HUES6 (cell line): ENCODE measurements at regions not wholly inside any gene's neighbourhood (a gene's known extent, or its start where the extent isn't known, plus 50 kb on each side); places are given as distances from the start of the nearest gene placed in this dataset.
"Not testable (repeated sequence)": the region's sequence is repeated elsewhere in the genome, so short reads cannot be mapped to it uniquely, and the experiment has no call there.

Experiments
- H3K27ac ChIP-seq: 2 replicates; pipeline ENCODE4 v1.7.0; 2013; ENCODE audit warnings: low read depth, mild to moderate bottlenecking, low read length, inconsistent platforms
- H3K27me3 ChIP-seq: 2 replicates; pipeline ENCODE4 v1.6.1; 2013; ENCODE audit warnings: low read length; ENCODE audit not compliant: control insufficient read depth, insufficient read depth
- H3K36me3 ChIP-seq: 2 replicates; pipeline ENCODE4 v1.6.1; 2013; ENCODE audit warnings: low read length; ENCODE audit not compliant: control insufficient read depth, insufficient read depth
- H3K4me1 ChIP-seq: 2 replicates; pipeline ENCODE4 v1.6.1; 2013; ENCODE audit warnings: low read length; ENCODE audit not compliant: control insufficient read depth, insufficient read depth
- H3K4me3 ChIP-seq: 2 replicates; pipeline ENCODE4 v1.5.1; 2013; ENCODE audit warnings: low read depth, low read length
- H3K9ac ChIP-seq: one replicate; pipeline ENCODE4 v1.6.1; 2013; ENCODE audit warnings: mild to moderate bottlenecking, low read length
- H3K9me3 ChIP-seq: 2 replicates; pipeline ENCODE4 v1.6.1; 2013; ENCODE audit warnings: low read depth, low read length; ENCODE audit not compliant: control insufficient read depth, insufficient read depth

GRCh38 chr2:150806336-150806735, 318.9 kb upstream of the RND3 start:
- Histone ChIP-seq H3K27me3 (no peaks in the 10 kb centered on the region), H3K9ac (no peak overlapping the region), H3K4me3 (no peak overlapping the region), H3K9me3 (no peaks in the 10 kb centered on the region), H3K4me1 (peaks cover 4% of the 10 kb centered on the region; the same call in 1 of the 2 replicates), H3K27ac (no peak overlapping the region), H3K36me3 (no peaks in the 10 kb centered on the region)

DNA sequence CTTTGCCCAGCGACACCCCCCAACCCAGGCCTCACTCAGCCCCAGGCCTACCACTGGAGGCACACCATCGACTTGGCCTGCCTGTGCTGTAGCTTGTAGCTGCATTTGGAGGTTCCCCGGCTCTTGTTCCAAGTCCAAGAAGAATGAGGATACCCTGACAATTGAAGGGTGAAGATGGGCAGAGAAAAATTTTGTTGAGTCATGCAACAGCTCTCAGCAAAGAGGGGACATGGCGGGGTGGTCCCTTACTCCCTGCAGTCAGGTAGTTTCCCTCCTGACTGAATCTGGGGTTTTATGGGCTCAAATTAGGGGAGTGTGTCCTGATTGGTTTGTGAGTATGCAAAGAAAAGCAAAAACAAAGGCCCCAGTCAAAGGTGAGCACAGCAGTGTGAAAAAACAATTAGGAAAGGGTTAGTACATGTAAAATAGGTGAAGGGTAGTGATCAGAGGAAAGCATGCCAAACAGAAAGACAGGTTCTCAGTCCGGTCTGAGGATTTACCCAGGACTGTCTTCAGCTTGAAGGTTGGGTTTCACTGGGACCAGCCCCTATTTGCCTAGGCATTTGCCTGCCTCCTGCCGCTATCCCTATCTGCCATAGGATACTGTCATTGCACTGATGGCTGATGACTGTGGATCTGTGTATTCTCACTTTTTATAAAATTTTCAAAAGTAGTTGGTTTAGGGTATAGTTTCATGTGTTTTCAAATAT, 316.4 kb upstream of the RND3 start:
- H3K9me3 ChIP-seq, result peaks cover 3% of the 10 kb centered on the region; the same call in 1 of the 2 replicates
- no peak overlapping the region for H3K4me3 ChIP-seq
- no peaks in the 10 kb centered on the region for H3K27me3 ChIP-seq
- peaks cover 4% of the 10 kb centered on the region; the same call in 1 of the 2 replicates for H3K4me1 ChIP-seq
- no peak overlapping the region for H3K27ac ChIP-seq
- no peaks in the 10 kb centered on the region for H3K36me3 ChIP-seq
- no peak overlapping the region for H3K9ac ChIP-seq

GRCh38 chr2:150802635-150803034, 315.2 kb upstream of the RND3 start:
- H3K9ac ChIP-seq, result no peak overlapping the region

GRCh38 chr2:150796236-150796635, 308.8 kb upstream of the RND3 start:
- peaks cover 14% of the 10 kb centered on the region for H3K9me3 ChIP-seq
- not testable (repeated sequence) for H3K4me1 ChIP-seq, H3K36me3 ChIP-seq, H3K27ac ChIP-seq, H3K9ac ChIP-seq, H3K4me3 ChIP-seq, H3K27me3 ChIP-seq

More at GRCh38 chr2:150802635-150803034, 315.2 kb upstream of the RND3 start:
- H3K9me3 ChIP-seq, result peaks cover 3% of the 10 kb centered on the region; the same call in 1 of the 2 replicates
- no peak overlapping the region for H3K27ac ChIP-seq
- no peaks in the 10 kb centered on the region for H3K27me3 ChIP-seq
- peaks cover 4% of the 10 kb centered on the region; the same call in 1 of the 2 replicates for H3K4me1 ChIP-seq
- H3K4me3 ChIP-seq, result no peak overlapping the region
- no peaks in the 10 kb centered on the region for H3K36me3 ChIP-seq

DNA sequence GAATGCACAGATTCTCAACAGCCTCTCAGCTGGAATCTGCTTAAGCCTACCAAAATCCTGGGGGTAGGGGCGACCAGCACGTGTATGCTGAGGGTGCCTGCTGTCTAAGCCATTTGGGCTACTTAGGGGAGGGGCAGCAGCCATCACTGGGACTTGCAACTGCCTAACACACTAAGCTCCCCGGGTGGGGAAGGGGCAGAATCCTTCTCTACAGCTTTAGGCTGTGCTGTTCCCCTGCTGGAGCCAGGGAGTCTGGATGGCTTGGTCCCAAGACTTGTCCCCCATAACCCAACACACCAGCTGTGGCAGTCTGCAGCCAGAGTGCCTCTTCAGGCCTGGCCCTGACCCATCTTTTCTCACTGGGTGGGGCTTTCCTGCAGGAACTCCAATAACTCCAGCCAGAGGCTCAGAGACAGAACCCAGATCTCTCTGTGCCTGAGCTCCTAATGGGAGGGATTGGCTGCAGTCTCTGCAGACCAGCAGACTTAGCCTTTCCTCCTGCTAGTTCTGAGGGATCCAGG, 305.4 kb upstream of the RND3 start:
- H3K4me3 ChIP-seq, result no peak overlapping the region; the same call in 1 of the 2 replicates
- H3K27ac ChIP-seq, result no peak overlapping the region
- peaks cover 17% of the 10 kb centered on the region for H3K9me3 ChIP-seq
- H3K36me3 ChIP-seq, result no peaks in the 10 kb centered on the region
- H3K27me3 ChIP-seq, result no peaks in the 10 kb centered on the region
- H3K9ac ChIP-seq, result no peak overlapping the region
- no peaks in the 10 kb centered on the region for H3K4me1 ChIP-seq

- Histone ChIP-seq H3K9me3 (peaks cover 17% of the 10 kb centered on the region), H3K9ac (no peak overlapping the region), H3K4me3 (no peak overlapping the region), H3K27me3 (no peaks in the 10 kb centered on the region), H3K27ac (no peak overlapping the region), H3K36me3 (no peaks in the 10 kb centered on the region), H3K4me1 (no peaks in the 10 kb centered on the region)
Observed at GRCh38 chr2:150791567-150791966, 304.1 kb upstream of the RND3 start.

DNA sequence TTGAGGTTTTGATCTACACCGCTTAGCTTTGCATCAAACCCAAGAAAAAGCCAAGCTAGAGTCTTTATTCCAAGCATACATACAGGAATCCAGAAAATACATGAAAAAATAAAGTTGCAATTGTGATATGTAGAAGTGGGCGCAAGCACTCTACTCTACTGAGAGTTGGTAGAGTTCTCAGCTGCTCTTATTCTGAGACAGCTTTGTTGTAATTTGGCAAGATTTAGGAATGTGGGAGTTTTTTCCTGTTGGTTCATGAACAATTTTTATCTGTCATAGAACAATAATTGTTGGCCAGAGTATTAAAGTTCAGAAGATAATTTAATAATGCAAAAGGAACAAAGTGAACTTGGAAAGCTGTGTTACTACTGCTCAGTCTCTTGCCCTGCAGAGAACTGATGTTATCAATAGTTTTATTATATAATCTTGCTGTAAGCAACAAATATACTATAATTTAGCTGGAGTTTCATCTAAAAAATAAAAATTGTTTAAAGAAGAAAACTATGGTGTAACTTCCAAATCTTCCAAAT, 302.0 kb upstream of the RND3 start:
- Histone ChIP-seq H3K36me3 (no peaks in the 10 kb centered on the region), H3K27me3 (no peaks in the 10 kb centered on the region), H3K9me3 (peaks cover 17% of the 10 kb centered on the region), H3K9ac (no peak overlapping the region), H3K4me3 (no peak overlapping the region), H3K4me1 (no peaks in the 10 kb centered on the region), H3K27ac (no peak overlapping the region)

GRCh38 chr2:150788426-150789140, 301.1 kb upstream of the RND3 start:
- H3K27me3 ChIP-seq, result no peaks in the 10 kb centered on the region
- H3K36me3 ChIP-seq, result no peaks in the 10 kb centered on the region
- peaks cover 17% of the 10 kb centered on the region for H3K9me3 ChIP-seq
- no peak overlapping the region for H3K9ac ChIP-seq
- no peak overlapping the region for H3K27ac ChIP-seq
- H3K4me1 ChIP-seq, result no peaks in the 10 kb centered on the region
- no peak overlapping the region for H3K4me3 ChIP-seq

GRCh38 chr2:150787353-150788093, 300.1 kb upstream of the RND3 start:
- H3K27me3 ChIP-seq, result no peaks in the 10 kb centered on the region
- no peaks in the 10 kb centered on the region for H3K36me3 ChIP-seq
- H3K9me3 ChIP-seq, result peaks cover 9% of the 10 kb centered on the region; the same call in 1 of the 2 replicates
- H3K27ac ChIP-seq, result no peak overlapping the region
- no peak overlapping the region for H3K4me3 ChIP-seq
- H3K4me1 ChIP-seq, result no peaks in the 10 kb centered on the region
- H3K9ac ChIP-seq, result no peak overlapping the region

- no peaks in the 10 kb centered on the region for H3K9me3 ChIP-seq
- H3K9ac ChIP-seq, result no peak overlapping the region
- H3K4me1 ChIP-seq, result no peaks in the 10 kb centered on the region
- no peaks in the 10 kb centered on the region for H3K27me3 ChIP-seq
- H3K4me3 ChIP-seq, result no peak overlapping the region
- H3K27ac ChIP-seq, result no peak overlapping the region
- H3K36me3 ChIP-seq, result no peaks in the 10 kb centered on the region
Observed at GRCh38 chr2:150784389-150784788, 296.9 kb upstream of the RND3 start.
